NCI-H82 treated with DMSO at 0.1 percent for 48 hours (cell line): ENCODE measurements at regions not wholly inside any gene's neighbourhood (a gene's known extent, or its start where the extent isn't known, plus 50 kb on each side); places are given as distances from the start of the nearest gene placed in this dataset.
"Not testable (repeated sequence)": the region's sequence is repeated elsewhere in the genome, so short reads cannot be mapped to it uniquely, and the experiment has no call there.

ENCODE experiments used
- DNase-seq: peaks from one replicate; lab custom pipeline; 2025; ENCODE audit not compliant: unreplicated experiment; lab: John Stamatoyannopoulos, UW

GRCh38 chr6:55052846-55053245 lies 121.5 kb upstream of the HCRTR2 start:
- no peak for DNase-seq

DNA sequence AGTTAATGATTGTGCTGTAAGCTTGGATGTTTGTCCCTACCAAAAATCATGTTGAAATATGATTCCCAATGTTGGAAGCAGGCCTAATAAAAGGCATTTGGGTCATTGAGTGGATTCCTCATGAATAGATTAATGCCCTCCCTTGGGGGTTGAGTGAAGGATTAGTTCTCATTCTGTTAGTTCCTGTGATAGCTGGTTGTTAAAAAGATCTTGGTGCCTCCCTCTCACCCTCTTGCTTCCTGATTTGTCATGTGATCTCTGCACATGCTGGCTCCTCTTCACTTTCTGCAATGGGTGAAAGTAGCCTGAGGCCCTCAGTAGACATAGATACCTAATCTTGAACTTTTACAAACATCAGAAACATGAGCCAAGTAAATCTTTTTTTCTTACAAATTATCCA lies 115.6 kb upstream of the HCRTR2 start:
- DNase-seq, result peak; percentile 19

- no peak for DNase-seq
Measured at GRCh38 chr6:55064711-55065420, 109.4 kb upstream of the HCRTR2 start.

GRCh38 chr6:55069132-55069781 lies 105.1 kb upstream of the HCRTR2 start:
- peak; percentile 37 for DNase-seq

DNA sequence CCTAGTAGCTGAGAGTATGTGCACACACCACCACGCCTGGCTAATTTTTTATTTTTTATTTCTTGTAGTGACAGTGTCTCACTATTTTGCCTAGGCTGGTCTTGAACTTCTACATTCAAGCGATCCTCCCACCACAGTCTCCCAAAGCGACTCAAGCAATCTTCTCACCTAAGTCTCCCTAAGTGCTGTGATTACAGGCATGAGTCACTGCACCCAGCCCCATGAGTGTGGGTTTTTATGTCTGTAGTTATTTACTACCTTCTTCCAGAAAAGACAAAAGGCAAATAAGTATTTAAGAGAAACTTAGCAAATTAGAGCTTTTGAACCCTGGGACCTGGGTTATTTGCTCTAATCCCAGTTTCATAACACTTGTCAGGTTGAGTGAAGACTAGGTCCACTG lies 92.3 kb upstream of the HCRTR2 start:
- DNase-seq, result no peak

- not testable (repeated sequence) for DNase-seq
Measured at GRCh38 chr6:55088011-55088410, 86.3 kb upstream of the HCRTR2 start.

GRCh38 chr6:55088902-55089301 lies 85.4 kb upstream of the HCRTR2 start:
- no peak for DNase-seq

DNA sequence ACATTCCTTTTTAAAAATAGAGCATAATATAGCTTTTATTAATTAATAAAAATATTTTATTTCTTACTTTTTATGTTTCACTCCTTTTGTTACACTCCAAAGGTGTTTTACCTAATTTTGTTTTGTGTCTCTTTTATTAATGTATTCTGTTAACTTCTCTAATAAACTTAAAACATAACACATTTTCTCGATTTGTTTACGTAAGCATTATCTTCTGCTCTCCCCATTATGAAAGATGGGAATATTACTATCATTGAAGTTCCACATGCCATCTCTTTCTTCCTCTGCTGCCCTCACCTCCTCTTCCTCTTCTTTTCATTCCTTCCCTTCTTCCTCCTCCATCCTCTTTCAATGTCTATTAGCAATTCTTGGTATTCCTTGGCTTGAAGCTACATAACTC lies 85.0 kb upstream of the HCRTR2 start:
- no peak for DNase-seq

DNA sequence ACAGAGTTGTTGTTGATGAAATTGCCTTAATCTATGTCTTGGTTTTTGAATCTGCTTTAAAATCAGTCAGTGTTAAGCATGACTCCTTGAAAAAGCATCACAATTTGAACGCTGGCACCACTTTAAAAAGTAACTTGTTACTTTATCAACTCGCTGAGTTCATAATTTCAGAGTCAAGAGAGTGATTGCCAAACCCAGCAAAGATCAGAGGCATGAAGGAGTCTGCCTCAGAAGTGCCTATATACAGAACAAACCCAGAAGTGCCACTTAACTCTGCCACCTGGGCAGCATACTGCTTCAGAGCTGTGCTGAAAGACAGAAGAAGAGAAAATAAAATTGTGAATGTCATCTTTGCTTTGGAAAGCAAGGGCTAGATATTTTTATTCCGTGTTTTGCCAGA lies 73.6 kb upstream of the HCRTR2 start:
- DNase-seq, result no peak

GRCh38 chr6:55101157-55101556 lies 73.2 kb upstream of the HCRTR2 start:
- DNase-seq, result no peak

DNA sequence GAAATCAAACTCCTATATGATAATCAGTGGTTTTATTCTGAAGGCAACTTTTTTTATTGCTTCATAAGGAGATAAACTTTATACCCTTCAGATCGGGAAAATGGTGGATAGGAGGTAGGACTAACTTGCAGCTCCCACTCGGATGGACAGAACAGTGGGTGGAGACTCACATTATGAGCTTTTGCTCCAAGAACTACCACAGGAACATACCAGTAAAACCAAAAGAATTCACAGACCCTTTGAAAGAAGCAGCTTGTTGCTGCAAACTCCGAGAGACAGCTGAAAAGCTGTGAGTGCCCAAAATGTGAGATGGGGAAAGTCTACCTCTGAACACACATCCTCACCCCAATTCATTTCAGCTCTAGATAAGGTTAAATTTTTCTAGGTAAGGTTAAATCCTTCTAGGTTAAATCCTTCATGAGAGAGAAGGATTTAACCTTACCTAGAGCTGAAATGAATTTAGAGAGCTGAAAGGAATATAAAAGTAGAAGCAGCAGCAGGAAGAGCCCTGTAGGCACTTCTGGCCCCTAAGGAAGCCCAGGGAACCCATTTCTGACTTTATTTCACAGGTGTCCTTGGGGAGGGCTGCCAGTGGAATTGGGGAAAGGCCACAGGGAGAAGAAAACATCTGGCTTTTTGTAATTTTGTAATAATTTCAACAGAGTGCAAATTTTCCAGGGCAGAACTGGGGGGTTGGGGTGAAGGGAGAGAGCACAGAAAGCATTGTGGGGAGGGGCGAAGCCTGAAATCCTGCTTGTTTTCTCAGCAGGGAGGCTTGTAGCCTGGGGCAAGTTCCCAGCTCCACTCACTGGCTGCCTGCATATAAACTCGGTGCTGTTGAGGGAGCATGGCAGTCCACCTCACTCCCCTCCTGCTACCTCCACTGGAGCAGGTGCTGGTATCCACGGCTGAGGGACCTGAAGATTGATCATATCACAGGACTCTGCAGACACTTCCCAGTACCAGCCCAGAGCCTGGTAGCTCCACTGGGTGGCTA lies 65.9 kb upstream of the HCRTR2 start:
- DNase-seq, result no peak

DNA sequence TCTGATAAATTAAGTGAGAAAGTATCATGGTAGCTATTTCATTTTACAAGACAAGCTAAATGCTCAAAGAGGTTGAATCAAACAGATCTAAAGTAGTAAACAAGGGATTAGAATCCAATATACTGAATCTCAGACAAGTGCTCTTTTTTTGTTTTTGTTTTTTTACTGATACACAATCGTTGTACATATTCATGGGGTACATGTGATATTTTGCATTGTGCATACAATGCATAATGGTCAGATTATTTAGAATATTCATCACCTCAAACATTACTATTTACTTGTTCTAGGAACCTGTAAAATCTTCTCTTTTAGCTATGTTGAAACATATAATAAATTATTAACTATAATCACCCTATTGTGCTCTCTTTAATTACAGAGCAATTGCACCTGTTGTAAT lies 57.0 kb upstream of the HCRTR2 start:
- DNase-seq, result no peak

GRCh38 chr6:55124241-55124640 lies 50.1 kb upstream of the HCRTR2 start:
- DNase-seq, result not testable (repeated sequence)
